SU-DHL-6 (cell line): ENCODE measurements at regions not wholly inside any gene's neighbourhood (a gene's known extent, or its start where the extent isn't known, plus 50 kb on each side); places are given as distances from the start of the nearest gene placed in this dataset.

Experiments used
- CTCF ChIP-seq: fragments of 200-600 bp; sonication (generic); IDR thresholded peaks from one replicate; pipeline ENCODE4 v1.5.1; 2017; ENCODE audit warnings: antibody characterized with exemption, mild to moderate bottlenecking, low read length, moderate library complexity; ENCODE audit not compliant: insufficient read depth, poor library complexity, severe bottlenecking
- EZH2phosphoT487 ChIP-seq: fragments of 200-600 bp; sonication (generic), shearing (Covaris generic); conservative IDR thresholded peaks from 2 replicates; pipeline ENCODE4 v1.6.1; 2018; ENCODE audit warnings: mild to moderate bottlenecking, antibody characterized with exemption, low read length, moderate library complexity, mixed read lengths

- TF ChIP-seq CTCF (no peak), EZH2phosphoT487 (no peak)
Observed at GRCh38 chrX:4964112-4964511, 1250.7 kb upstream of the PRKX start.
